SK-N-SH (cell line): ENCODE measurements at regions not wholly inside any gene's neighbourhood (a gene's known extent, or its start where the extent isn't known, plus 50 kb on each side); places are given as distances from the start of the nearest gene placed in this dataset.

Source experiments
- CHD2 ChIP-seq: fragments of 150-350 bp; IDR thresholded peaks from 2 replicates; pipeline ENCODE4 v1.6.1; 2018; ENCODE audit warnings: low read length; ENCODE audit not compliant: partially characterized antibody
- EP300 ChIP-seq, 2 experiments: IDR thresholded peaks; 2 replicates each; pipeline versions ENCODE4 v1.4.0 to v1.6.1; 2012; ENCODE audit warnings: borderline replicate concordance in 1 of 2, low read depth in 1 of 2, low read length in 1 of 2
- MXI1 ChIP-seq: IDR thresholded peaks from 2 replicates; pipeline ENCODE4 v1.6.1; 2012; ENCODE audit warnings: mild to moderate bottlenecking, low read depth, low read length, improper control_type of control experiment
- NRF1 ChIP-seq: IDR thresholded peaks from 2 replicates; pipeline ENCODE4 v1.6.1; 2012; ENCODE audit warnings: low read depth, mild to moderate bottlenecking, low read length
- POLR2AphosphoS5 ChIP-seq: IDR thresholded peaks from 2 replicates; pipeline ENCODE4 v1.6.1; 2012; ENCODE audit warnings: low read depth, low read length
- RAD21 ChIP-seq: IDR thresholded peaks from 2 replicates; pipeline ENCODE4 v1.6.1; 2012; ENCODE audit warnings: mild to moderate bottlenecking, low read length
- TAF1 ChIP-seq: IDR thresholded peaks from 2 replicates; pipeline ENCODE4 v1.6.1; 2012; ENCODE audit warnings: low read depth, mild to moderate bottlenecking, low read length, moderate library complexity, borderline replicate concordance
- YY1 ChIP-seq: IDR thresholded peaks from 2 replicates; pipeline ENCODE4 v1.4.0; 2012; ENCODE audit warnings: low read depth, mild to moderate bottlenecking
- TF ChIP-seq, protein P1 (sequence below): fragments of 200-600 bp; sonication (generic); IDR thresholded peaks from 2 replicates; pipeline ENCODE4 v1.6.1; 2017; ENCODE audit warnings: antibody characterized with exemption, mild to moderate bottlenecking, moderate library complexity
- TF ChIP-seq, protein P2 (sequence below): IDR thresholded peaks from 2 replicates; pipeline ENCODE4 v1.4.0; 2012; ENCODE audit warnings: low read depth
- TF ChIP-seq, protein P3 (sequence below): IDR thresholded peaks from 2 replicates; pipeline ENCODE4 v1.6.1; 2012; ENCODE audit warnings: mild to moderate bottlenecking, low read depth, low read length, moderate library complexity

DNA sequence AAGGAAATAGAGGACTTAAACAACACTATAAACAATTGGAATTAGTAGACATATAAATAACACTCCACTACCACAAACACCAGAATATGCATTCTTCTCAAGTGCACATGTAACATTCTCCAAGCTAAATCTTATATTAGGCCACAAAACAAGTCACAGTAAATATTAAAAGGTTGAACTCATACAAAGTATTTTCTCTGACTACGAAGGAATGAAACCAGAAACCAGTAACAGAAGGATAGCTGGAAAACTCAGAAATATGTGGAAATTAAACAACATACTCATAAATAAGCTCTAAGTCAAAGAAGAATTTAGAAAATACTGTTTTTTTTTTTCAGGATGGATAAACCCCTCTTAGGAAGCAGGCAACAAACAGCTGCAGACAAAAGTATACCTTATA is 77.4 kb upstream of the IGFBP3 start:
- TF ChIP-seq YY1 = no peak
- TF ChIP-seq, protein P1, sequence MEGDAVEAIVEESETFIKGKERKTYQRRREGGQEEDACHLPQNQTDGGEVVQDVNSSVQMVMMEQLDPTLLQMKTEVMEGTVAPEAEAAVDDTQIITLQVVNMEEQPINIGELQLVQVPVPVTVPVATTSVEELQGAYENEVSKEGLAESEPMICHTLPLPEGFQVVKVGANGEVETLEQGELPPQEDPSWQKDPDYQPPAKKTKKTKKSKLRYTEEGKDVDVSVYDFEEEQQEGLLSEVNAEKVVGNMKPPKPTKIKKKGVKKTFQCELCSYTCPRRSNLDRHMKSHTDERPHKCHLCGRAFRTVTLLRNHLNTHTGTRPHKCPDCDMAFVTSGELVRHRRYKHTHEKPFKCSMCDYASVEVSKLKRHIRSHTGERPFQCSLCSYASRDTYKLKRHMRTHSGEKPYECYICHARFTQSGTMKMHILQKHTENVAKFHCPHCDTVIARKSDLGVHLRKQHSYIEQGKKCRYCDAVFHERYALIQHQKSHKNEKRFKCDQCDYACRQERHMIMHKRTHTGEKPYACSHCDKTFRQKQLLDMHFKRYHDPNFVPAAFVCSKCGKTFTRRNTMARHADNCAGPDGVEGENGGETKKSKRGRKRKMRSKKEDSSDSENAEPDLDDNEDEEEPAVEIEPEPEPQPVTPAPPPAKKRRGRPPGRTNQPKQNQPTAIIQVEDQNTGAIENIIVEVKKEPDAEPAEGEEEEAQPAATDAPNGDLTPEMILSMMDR = no peak
- TF ChIP-seq EP300 (IDR thresholded peaks at IDR 0.05; ENCODE audit: borderline replicate concordance in 1 of 2, low read depth in 1 of 2, low read length in 1 of 2) = no peak
- no peak for TF ChIP-seq POLR2AphosphoS5
- TF ChIP-seq, protein P2, sequence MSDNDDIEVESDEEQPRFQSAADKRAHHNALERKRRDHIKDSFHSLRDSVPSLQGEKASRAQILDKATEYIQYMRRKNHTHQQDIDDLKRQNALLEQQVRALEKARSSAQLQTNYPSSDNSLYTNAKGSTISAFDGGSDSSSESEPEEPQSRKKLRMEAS = no peak
- TF ChIP-seq, protein P3, sequence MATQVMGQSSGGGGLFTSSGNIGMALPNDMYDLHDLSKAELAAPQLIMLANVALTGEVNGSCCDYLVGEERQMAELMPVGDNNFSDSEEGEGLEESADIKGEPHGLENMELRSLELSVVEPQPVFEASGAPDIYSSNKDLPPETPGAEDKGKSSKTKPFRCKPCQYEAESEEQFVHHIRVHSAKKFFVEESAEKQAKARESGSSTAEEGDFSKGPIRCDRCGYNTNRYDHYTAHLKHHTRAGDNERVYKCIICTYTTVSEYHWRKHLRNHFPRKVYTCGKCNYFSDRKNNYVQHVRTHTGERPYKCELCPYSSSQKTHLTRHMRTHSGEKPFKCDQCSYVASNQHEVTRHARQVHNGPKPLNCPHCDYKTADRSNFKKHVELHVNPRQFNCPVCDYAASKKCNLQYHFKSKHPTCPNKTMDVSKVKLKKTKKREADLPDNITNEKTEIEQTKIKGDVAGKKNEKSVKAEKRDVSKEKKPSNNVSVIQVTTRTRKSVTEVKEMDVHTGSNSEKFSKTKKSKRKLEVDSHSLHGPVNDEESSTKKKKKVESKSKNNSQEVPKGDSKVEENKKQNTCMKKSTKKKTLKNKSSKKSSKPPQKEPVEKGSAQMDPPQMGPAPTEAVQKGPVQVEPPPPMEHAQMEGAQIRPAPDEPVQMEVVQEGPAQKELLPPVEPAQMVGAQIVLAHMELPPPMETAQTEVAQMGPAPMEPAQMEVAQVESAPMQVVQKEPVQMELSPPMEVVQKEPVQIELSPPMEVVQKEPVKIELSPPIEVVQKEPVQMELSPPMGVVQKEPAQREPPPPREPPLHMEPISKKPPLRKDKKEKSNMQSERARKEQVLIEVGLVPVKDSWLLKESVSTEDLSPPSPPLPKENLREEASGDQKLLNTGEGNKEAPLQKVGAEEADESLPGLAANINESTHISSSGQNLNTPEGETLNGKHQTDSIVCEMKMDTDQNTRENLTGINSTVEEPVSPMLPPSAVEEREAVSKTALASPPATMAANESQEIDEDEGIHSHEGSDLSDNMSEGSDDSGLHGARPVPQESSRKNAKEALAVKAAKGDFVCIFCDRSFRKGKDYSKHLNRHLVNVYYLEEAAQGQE = no peak
- no peak for TF ChIP-seq RAD21
- TF ChIP-seq CHD2 = no peak
- no peak for TF ChIP-seq NRF1
- no peak for TF ChIP-seq MXI1
- no peak for TF ChIP-seq TAF1
